ENCODE measurements at regions not wholly inside any gene's neighbourhood (a gene's known extent, or its start where the extent isn't known, plus 50 kb on each side); places are given as distances from the start of the nearest gene placed in this dataset.

DNA sequence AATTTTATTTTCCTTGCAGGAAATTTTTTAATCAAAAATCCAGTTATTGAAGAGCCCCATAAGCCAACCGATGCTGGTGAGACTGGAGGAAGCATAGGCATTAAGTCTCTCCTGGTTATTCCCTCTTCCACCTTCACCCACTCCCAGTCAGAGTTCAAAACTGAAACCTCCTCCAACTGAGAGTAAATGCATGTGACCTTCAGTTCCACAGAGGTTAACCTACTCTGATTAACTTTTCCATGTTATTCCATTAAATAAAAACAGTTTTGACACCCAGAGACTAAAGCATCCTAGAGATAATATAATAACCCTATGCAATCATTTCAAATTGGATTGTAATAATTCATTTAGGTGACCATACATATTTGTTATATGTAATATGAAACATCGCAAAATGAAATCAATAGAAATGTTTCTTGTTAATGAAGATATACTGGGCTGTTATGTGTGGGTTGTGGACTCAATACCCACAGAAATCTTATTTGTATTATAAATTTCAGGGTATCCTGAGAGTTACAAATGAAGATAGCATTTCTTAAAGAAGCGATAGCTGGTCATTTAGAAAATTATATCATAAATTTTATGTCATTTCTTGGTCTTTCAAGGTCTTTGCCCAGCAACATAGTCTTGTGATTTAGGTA lies 376.5 kb downstream of the SETD4 start:
- DNase-seq = no peak

DNA sequence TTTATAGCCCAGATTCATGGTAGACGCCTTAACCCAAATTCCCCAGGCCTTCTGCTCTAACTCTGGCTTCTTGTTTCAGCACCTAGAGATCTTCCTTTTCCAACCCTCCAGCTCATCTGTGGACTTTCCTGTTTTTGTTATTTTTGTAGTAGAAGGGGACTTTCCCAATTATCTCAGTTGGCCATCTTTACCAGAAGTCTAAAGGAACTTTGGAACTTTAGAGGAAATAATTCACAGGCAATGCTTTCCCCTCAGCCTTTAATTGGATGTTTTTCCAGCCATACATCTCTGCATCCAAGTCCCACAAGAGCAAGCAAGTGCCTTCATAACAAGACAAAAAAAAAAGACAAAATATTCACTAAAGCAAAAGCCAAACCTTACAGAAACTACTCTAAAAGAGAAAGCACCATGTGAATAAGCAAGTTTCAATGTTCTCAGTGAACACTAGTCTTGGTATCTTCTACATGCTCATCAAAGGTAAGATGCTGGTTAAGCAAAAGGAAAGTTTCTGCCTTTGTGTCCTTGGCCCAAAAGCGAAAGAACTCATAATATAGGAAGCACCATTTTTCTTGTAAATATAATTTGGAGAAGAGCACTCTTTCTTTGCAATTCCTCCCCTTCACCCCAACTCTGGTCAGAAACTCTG lies 377.3 kb downstream of the SETD4 start:
- no peak for DNase-seq

DNA sequence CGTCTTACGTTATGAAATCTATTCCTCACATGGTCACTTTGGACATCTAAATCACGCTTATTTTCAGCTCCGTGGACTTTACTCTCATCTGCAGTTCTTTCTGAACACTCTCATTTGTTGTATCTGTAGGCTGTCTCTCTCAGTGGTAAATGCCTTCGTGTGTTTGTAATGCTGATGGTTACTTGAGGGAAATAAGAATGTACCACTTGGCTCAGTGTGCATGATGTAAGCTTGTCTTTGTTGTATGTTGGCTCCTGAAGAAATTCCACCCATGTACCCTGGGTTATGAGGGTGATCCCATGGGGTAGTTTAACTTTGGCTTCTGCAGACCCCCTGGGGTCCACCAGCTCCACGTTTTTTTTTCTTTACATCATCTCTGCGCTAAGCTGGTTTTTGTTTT lies 378.4 kb downstream of the SETD4 start:
- DNase-seq = no peak

DNA sequence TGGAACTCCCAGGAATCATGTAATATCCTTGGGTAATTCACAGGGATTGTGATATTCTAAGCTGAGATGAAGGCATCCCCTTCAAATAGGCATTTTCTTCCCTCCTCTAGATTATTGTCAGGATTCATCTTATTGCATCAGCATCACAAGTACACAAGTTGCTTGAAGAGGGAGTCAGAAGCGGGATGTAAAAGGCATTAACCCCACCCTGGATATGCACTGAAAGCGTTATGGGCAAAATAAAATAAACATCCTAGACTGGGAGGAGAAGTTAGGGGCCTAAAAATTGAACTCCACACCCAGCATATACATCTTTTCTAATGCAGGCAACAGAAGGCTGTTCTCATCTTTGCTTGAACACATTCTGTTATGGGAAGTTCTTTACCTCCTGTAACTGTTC lies 381.2 kb downstream of the SETD4 start:
- DNase-seq = no peak

DNA sequence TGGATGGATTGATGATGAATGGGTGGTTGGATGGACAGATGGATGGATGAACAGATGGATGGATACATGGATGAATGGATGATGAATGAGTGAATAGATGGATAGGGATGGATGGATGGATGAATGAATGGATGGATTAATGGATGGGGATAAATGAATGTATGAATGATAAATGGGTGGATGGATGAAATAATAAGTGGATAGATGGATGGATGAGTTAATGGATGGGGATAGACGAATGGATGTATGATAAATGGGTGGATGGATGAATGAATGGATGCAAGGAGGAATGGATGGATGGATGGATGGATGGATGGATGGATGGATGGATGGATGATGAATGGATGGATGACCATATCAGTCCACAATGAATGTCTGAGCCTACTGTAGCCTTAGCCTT lies 381.9 kb downstream of the SETD4 start:
- no peak for DNase-seq

DNA sequence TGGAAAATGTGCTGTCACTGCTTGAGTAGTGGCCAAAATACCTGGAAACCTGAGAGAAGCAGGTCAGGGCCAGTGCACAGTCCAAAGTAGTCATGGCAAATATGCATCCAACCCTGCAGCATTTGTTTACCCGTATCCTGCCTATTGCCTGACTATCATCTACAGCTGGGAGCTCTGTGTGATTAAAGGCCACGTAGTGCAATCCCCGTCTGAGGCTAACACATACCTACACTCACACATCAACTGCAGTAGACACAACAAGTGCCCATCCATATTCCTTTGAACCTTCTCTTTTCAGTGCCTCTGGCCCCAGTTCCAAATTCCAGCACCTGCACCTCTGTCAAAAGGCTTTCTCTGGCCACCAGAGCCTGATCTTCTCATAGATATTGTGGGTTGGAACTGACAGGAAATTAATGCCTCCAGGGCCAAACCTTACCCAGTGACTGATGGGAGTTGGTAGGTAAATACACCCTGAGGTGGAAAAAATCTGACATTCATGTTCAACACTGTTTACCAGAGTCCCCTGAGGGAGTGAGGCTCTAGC lies 383.0 kb downstream of the SETD4 start:
- no peak for DNase-seq

DNA sequence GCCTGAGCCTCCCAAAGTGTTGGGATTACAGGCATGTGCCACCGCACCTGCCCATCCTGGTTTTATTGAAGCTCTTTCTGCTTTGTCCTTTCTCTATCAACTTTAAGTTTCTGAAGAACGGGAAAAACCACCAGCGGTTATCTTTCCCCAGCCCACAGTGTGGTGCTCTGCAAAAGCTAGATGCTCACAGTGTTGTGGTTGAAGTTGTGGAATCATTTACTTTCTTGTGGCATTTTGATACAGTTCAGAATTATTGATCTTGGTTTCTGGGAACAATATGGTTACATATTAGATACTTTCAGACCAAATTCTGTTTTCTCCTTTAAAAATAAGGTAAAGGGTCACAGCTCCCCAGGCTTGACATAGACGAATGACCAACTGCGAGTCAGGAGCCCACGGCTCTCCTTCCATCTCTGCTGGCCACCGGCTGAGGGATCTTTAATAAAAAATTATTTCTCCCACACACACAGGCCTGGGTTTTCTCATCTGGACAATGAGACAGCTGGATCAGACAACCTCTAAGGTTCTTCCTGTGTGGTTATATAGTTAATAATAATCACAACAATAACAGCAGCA lies 385.3 kb downstream of the SETD4 start:
- no peak for DNase-seq

DNA sequence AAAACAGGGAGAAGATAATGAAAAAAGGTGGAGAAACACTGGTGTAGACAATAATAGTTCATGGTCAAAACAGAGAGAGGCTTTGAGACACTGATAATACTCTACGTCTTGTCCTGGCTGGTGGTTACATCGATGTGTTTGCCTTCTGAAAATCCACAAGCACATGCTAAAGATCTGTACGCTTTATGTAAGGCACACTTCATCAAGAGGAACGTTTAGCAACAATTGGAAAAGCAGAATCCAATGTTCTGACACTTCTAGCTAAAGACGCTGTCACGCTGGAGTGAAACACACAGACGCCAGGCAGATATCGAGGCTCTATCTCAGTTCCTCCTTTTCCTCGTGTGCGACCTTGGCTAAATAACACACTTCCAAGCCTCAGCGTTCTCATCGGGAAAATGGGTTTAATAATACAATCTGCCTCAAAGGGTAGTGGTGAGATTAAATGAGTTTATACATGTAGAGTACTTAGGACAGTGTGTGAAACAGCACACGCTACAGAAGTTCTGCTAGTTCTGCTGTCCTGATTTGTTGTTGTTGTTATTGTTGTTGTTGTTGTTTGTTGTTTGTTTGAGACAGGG lies 386.1 kb downstream of the SETD4 start:
- no peak for DNase-seq

DNA sequence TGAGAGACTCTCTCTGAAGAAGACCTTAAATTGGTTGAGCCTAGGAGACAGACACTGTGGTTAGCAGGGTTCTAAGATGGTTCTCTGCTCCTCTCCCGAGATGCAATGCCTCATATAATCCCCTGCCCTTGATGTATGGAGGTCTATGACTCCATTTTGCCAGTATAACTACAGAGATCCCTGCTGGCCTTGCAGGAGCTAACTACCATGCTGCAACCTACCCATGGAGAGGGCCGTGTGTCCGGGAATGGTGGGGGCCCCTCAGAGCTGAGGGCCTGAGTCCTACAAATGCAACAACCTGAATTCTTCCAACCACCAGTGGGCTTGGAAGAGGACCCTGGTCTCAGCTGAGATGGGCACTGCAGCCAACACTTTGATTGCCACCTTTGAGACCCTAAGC lies 388.0 kb downstream of the SETD4 start:
- DNase-seq = no peak

DNA sequence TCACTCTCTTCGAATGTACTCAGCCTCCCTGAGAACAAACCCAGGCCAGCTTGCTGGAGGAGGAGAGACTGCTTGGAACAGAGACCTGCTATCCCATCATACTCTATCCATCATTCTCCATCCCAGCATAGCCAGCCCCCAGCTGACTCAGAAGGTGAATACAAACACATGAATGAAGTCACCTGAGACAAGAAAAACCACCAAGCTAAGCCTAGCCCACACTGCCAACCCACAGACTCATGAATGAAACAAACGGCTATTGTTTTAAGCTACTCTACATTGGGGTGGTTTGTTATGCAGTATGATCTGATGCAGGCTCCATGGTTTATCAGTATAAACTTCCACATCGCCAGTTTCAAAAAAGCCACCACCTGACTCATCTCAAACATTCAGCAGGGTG lies 395.6 kb downstream of the SETD4 start:
- DNase-seq = no peak

DNA sequence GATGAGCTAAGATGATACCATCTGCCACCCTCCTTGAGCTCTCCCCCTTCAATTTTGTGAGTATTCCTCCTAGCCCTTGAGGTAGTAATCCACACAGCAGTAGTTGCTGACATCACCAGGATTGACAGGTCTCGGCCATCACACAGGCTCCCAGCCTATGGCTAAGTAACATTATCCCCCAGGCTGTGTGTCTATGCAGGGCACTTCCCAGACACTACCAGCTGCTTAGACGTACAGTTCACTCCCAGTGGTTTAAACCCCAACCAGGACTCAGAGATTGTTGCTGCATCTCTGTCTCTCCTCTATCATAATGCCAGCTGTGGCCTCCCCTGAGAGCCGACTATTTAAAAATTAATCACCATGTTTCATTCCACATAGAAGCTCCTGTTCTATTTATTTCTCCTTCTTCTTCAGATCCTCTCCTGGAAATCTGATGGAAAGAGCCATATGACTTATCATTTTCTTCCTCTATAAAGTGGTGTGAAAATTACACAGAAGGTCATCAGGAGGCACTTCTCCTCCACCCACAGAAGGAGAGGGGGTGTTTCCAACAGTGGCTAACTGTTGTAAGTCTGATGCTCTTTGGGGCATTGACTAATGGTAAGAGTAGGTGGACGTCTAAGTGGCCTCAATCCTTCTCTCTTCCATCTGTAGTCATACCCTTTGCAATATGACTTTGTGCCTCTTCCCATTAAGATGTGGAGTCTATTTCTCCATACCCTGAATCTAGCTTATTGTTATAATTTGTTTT lies 396.3 kb downstream of the SETD4 start:
- no peak for DNase-seq

DNA sequence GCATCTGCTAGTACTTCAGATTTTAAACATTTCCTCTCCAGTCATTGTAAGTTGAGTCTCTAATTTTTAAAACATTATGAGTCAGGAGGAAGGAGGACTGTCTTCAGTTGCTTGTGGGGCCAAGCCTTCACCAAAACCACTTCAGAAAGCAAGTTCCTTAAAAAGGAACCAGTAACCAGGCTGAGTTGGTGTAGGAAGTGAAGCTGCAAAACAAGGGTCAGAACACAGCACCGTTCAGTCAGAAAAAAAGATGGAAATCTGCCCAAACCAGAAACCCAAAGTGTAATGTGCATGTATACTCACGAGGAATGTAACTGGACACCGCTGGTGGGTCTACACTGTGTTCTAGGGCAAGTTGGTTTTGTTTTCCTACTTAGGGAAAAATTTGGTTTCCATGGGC lies 402.1 kb downstream of the SETD4 start:
- no peak for DNase-seq

DNA sequence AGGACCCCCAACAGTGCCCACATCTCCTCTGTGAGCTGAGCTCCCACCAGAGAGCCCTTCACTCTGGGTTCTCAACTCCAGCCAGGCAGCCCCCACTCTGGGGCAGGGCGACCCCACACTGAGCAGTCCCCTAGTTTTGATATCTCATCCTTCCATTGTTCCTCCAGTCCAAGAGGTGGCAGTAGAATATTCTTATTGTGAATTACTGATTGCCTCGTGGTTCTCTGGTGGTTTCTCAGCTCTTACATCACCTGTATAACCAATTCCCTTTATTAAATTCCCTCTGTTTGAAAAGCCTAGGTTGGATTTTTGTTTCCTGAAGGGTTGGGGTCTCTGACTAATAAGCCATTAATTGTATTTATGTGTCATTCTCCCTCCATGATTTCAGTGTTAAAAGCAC lies 407.5 kb downstream of the SETD4 start:
- DNase-seq = no peak

DNA sequence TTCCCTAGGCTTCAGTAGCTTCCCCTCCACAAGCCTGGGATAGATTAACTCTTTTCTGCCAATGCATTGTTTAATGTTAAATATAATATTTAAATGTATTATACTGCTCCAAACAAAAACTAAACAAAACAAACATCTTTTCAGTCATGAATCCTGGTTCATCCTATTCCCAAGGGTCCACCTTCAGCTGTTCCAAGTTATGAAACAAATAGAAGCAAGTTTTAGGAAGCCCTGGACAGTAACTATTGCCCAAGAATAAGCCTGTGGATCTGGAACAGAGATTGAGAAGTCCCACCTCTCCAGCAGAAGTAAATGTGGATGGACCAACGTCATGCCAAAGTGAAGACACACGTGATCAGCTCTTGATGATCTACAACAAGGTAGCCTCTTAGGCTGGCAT lies 408.1 kb downstream of the SETD4 start:
- no peak for DNase-seq

DNA sequence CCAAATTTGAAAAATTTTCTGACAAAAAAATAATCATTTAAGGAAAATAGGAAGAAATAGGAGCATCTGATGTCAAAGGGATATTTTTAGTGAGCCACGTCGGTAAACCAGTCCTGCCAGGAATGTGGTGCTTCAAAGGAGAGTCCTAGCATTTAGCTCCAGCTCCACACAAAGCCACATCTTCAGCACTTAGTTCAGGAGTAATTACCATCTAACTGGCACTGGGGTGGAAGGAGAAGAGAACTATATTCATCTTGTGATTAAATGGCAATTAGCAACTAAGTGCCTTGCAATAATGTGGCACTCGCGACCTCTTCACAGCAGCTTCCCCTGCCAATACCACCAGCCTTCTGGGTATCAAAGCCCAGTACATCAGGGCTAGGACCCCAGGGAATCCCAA lies 409.1 kb downstream of the SETD4 start:
- no peak for DNase-seq

DNA sequence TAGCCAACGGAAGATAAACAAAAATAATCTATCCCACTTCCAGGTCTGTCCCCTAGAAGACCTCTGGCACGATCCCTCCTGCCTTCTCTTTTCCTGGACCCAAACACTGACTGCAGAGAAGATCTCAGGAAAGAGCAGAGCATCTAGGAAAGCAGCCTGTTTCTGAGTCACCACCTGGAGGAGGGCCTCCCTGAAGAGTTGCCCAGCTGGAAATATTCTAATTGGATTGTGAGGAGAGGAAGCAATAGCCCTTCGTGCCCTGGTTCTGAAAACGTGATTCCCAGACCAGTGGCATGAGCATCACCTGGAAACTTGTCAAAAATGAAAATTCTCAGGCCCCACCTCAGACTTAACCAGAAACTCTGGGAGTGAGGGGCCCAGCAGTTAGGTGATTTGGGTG lies 411.1 kb downstream of the SETD4 start:
- no peak for DNase-seq

DNA sequence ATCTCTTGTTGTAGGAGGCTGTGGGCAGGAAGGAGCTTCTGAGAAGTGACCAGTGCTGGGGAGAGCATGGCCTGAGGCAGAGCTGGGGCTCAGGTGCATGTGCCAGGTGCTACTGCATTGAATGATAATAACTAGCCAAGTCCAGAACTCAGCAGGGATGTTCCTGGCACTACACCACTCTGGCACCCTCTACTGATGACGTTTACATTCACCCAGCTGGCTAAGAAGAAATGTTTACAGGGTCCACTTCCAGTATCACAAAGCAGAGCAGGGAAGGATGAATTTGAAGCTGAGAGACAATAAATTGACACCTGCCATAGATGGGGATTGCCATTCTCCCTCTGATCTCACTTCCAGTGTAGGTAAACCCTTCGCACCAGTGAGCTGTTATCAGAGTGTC lies 411.8 kb downstream of the SETD4 start:
- no peak for DNase-seq

DNA sequence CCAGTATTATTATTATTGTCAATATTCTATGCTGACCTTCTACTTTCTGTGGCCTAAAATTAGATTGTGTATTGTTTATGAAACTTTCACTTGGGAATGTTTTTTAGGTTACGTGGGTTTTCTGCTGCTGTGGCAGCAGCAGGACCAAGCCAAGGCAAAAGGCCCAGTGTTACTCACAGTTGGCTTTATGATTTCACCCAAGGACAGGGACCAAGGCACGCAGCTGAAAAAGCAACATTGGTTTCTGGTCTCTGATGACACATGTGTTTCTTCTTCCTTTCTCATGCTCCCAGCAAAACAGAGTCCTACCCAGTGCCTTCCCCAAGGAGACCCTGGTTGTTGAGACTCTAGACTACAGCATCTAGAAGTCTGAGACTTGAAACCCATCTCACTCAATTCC lies 413.7 kb downstream of the SETD4 start:
- no peak for DNase-seq

DNA sequence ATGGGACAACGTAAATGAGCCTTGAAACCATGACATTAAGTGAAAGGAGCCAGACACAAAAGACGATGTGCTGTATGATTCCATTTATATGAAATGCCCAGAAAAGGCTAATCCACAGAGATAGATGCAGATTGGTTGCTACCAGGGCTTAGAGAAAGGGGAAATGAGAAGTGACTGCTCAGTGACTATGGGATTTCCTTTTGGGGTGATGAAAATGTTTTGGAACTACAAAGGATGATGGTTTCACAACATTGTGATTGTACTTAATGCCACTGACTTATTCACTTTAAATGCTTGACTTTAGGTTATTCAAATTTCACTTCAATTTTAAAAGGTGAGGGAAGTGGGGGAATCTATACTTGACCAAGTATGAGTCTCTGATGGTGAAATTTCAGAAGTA lies 414.3 kb downstream of the SETD4 start:
- DNase-seq = no peak

DNA sequence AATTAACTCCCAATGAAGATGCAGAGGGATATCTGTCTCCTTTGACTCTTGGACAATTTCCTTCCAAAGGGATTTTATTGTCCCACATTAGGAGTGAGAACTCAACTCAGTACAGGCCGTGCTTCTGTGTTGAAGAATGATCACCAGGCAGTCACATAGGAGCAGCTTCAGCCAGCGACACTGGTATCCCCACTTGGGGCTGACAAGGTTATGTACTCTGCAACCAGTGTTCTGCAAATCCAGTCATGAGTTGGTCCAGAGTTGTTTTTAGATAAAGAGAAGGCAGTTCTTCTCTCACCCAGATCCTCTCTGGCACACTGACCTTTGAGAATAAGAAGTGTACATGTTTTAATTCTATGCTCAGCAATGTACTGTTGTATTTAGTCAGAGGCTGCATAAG lies 415.8 kb downstream of the SETD4 start:
- no peak for DNase-seq

DNA sequence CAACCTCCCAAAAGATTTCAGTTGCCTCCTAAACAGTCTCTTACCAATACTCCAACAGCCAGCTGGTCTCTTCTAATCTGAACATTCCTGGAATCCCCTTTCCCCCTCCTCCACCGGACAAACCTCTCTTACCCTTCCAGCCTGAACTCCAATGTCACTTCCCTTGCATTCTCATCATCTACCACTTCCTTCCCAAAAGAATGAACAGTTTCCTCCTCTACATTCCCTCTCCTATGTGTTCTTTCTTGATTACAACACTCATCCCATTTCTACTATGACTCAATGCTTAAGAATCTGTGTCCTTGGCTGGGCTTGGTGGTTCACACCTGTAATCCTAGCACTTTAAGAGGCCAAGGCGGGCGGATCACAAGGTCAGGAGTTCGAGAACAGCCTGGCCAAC lies 417.1 kb downstream of the SETD4 start:
- no peak for DNase-seq

DNA sequence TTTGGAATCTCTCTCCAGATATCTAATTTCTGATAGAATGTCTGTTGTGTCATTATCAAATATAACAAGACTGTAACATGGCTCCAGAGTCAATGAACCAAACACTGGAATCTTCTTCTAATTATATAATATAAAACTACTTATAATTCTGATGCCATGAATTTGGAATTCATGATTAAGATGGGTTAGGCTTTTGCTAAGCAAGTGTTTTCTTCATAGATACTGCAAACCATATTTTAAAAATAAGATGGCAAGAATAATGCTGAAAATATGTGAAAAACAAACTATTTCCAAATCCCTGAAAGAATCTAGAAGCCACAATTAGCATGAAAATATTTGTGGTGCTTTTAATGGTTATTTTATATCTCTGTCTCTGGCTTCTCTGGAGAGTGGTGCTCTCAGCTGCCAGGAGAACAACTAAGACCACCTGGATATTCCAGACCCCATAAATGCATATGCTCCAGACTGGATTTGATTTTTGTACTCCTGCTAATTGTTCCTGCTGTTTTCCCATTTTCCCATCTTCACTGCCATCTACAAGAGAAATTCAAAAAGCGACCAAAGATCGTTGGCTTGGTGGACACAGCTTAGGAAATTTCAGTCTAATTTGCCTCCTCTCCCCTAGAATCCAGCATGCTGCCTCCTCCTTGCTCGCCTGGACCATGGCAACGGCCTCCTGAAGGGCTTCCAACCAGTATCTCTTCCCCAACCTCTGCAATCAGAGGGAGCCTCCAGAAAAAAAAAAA lies 418.9 kb downstream of the SETD4 start:
- no peak for DNase-seq

DNA sequence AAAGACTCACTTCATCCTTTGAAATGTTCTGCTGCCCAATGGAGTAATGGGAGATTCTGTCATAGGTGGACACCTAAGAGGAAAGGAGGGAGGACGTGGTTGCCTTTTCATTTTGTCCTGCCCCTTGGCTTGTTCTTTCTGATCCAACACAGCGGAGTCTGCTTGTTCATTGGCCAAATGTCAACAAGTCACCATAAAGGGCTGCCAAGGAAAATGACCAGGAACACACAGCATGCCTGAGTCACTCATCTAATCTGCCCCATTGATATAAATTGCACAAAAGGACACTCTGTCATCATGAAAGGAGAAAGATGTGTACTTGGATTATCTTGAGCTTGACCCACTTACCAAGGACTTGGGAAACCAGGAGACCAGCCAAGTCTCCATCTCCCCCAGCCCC lies 422.9 kb downstream of the SETD4 start:
- no peak for DNase-seq

All from CD4-positive, alpha-beta T cell treated with Interleukin-6 for 4 hours (primary cell).